Medulla oblongata (tissue), 1 donor: ENCODE measurements at regions not wholly inside any gene's neighbourhood (a gene's known extent, or its start where the extent isn't known, plus 50 kb on each side); places are given as distances from the start of the nearest gene placed in this dataset.

Source experiments
- DNase-seq: peaks from one replicate; pipeline ENCODE4 v3.0.0-alpha.2; 2015; ENCODE audit errors: extremely low spot score

DNA sequence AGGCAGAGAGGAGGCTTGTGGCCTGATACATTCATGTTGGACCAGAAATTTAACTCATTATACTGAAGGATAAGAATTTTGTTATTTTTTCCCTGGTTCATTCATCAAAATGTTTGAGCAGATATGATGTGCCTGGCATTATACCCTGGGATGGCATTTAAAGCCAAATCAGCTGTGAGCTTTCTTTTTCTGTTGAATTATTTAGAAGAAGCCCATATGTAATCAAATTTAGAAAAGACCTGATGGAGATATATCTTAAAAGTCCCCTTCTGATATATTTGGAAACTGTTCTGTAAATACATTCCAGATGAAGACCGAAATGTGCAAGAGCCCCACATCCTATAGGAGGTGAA, 743.1 kb upstream of the HS6ST1 start:
- no peak for DNase-seq

DNA sequence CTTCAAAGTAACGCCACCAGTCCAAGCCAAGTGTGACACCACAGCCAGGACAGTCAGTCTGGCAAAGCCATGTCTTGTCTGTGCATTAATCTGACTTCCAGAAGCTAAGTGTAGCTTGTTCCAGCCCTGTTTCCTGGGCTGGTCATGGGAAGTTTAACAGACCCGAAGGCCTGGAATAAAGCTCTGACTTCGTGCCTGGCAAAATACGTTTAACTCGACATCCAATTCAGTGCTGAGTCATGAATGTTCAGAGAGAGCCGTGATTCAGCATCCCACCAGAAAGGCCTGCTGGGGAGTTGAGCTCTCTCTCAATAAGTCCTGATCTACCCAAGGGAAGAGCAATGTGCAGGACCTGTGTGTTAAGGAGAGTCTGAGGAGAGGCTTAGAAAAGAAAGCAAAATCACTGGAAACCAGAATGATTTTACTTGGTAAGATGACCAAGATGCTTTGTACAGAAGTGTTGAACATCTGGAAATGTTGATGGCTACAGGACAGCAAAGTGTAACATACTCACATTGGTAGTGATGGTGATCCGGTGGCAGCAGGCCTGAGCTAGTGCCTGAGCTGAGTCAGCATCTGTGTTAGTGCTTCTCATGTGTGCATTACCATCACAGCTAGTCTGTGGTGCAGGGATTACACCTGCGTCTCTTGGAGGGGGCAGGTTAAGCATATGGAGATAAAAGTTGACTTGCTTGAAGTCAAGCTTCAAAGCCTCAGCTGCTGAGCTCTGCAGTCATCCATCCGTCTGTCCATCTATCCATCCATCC, 743.7 kb upstream of the HS6ST1 start:
- DNase-seq, result no peak

- DNase-seq, result no peak
Observed at GRCh38 chr2:129067070-129067469, 748.4 kb upstream of the HS6ST1 start.

- DNase-seq, result no peak
Observed at GRCh38 chr2:129067953-129068352, 749.3 kb upstream of the HS6ST1 start.

GRCh38 chr2:129068543-129068942, 749.9 kb upstream of the HS6ST1 start:
- no peak for DNase-seq

- DNase-seq, result no peak
Observed at GRCh38 chr2:129069875-129070594, 751.4 kb upstream of the HS6ST1 start.

GRCh38 chr2:129070663-129071062, 752.0 kb upstream of the HS6ST1 start:
- DNase-seq, result no peak

DNA sequence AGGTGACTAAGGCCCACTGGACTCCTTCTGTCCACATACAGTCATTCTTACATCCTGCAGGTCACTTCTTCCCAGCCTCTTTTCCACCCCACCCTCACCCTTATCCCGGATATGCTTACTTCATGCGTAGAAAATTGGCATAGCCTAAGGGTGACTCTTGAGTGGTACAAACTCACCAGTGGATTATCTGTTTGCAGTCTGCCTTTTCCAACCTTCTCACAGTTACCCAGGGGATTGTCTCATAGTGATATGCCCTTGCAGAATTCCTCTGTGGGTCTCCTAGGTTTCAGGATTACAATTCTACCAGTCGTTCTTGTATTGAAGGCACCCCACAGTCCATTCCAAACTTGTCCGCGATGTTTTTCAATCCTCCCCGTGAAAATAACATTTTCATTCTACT, 752.9 kb upstream of the HS6ST1 start:
- DNase-seq, result no peak

DNA sequence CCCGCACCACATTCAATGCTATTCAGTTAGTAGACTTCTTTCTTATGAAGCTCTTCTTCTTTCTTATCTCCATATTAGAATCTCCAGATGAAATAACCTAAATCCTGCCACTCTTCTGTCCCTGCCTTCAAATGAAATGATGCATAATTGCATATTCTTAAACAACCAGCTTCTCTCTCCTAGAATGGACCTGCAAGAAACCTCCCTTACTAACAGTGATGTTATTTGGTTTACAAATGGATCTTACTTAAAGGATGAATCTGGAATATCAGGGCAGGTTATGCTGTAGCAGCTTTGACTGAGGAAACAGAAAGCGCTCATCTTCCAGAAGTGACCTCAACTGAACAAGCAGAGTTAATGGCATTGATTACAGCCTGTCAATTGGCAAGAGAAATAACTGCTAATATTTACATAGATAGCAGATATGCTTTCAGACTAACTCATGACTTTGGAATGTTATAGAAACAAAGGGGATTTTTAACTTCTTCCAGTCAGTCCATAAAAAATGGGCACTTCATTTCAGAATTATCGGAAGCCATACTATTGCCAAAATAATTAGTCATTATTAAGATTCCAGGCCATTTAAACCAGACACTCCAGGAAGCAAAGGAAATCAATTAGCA, 755.7 kb upstream of the HS6ST1 start:
- DNase-seq, result no peak

- DNase-seq, result no peak
Observed at GRCh38 chr2:129078548-129078947, 759.9 kb upstream of the HS6ST1 start.

GRCh38 chr2:129080715-129081476, 762.2 kb upstream of the HS6ST1 start:
- no peak for DNase-seq

- no peak for DNase-seq
Observed at GRCh38 chr2:129085386-129085785, 766.7 kb upstream of the HS6ST1 start.

- no peak for DNase-seq
Observed at GRCh38 chr2:129087133-129087813, 768.6 kb upstream of the HS6ST1 start.

DNA sequence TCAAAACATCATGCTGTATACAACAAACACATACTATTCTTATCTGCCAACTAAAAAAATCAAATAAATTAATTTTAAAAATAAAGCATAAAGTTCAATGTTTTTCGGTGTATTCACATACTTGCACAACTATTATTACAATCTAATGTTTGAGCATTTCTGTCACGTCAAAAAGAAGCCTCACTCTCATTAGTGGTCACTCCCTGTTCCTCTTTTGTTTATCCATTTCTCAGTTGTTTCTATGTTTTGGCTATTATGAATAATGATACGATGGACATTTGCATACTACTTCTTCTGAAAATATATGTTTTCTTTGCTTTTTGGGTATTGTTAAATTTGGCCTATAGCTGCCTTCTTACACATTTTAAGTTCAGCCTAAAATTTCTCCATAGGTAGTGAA, 773.0 kb upstream of the HS6ST1 start:
- no peak for DNase-seq

DNA sequence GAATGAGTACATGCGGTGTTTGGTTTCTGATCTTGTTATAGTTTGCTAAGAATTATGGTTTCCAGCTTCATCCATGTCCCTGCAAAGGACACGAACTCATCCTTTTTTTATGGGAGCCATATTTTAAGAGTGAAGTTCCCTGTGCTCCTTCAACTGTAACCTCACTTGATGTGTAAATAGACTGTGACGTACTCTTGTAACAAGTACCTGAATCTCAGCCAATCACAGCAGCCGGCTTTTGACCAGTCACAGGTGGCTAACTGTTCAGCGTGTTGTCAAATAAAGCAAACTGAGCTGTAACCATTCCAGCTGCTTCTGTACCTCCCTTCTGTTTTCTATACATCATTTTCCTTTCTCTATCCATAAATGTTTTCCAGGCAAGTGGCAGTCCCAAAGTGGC, 774.3 kb upstream of the HS6ST1 start:
- no peak for DNase-seq

GRCh38 chr2:129101186-129101585, 782.5 kb upstream of the HS6ST1 start:
- peak; percentile 65 for DNase-seq

DNA sequence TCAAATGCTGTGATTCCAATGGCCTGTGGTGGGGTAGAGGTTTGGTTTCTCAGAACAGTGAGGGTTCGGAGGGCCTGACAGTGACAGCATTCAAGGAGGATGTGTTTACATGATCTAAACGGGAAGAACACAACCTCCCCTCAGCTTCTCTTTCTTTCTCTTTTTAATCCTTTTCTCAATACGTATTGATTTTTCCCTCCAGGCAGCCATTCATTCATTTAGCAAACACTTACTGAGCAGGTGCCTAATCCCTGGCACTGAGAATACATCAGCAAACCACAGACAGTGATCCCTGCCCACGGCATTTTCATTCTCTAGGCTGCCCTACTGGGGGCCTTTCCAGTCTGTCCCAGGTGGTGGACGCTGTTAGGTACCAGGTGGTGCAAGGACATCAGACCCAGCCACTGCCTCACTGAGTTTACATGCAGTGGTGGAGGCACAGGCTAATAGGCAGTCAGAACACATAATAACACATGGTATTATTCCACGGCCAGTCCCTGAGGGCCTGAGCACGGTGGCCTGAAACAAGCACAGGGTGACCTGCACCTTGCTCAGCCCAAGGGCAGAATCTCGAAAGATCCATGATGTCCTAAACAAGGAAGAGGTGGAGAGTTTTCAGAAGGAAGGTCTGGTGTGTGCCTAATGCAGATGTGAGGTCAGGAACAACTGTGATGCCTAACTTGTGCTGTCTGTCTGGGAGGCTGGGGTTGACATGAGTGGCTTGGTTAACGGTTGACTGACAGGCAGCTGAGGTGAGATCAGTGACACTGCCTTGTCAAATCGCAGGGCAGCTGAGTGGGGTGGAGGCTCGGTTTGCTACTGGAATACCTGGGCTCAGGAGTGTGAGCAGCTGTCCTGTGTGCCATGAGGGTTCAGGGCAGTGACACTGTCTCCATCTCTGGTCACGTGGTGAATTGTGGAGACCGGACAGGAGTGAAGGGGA, 785.5 kb upstream of the HS6ST1 start:
- no peak for DNase-seq

DNA sequence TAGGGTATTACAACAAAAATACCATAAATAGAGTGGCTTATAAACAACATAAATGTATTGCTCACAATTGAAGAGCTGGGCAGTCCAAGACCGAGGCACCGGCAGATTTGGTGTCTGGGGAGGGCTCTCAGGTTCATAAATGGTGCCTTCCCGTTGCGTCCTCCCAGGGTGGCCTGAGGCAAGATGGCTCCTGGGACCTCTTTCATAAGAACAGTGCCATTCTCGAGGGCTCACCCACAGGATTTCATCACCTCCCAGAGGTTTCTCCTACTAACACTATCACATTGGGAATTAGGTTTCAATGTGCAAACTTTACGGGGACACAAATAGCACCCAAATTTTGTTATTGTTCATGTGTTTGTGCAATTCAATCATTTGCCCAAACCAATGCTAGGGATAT, 793.5 kb upstream of the HS6ST1 start:
- no peak for DNase-seq

DNA sequence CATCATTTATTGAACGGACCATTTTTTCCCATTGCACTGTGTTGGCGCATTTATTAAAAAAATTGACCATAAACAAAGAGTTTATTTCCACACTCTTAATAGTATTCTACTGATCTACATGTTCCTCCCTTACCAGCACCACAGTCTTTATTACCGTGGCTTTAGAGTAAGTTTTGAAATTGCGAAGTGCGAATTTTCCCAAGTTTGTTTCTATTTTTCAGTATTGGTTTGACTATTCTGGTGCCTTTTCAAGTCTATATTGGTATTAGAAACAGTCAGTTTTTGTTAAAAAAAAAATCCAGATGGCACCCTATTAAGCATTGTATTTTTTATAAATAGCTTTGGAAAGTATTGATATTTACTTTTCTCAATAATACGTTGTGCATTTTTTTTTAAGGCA, 795.1 kb upstream of the HS6ST1 start:
- no peak for DNase-seq

GRCh38 chr2:129117434-129117833, 798.8 kb upstream of the HS6ST1 start:
- no peak for DNase-seq

DNA sequence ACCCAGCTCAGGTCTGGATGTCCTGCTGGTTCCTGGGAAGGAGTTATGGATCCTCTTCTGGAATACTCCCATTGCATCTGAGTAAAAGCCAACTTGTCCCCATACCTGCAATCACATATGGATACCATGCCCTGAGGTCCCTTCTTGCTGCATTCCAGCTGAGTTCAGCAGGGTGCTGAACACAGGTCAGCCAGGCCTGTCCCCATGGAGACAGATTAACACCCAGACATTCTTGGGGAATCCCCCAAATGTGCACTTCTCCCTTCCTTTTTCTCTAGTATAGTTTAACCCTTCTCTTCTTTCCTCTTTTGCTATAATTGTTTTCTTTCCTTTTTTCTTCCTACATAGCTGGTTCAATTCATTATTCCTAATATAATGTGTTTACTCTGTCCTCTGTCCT, 799.6 kb upstream of the HS6ST1 start:
- no peak for DNase-seq
